Smooth muscle cell (in vitro differentiated cells): ENCODE measurements at regions not wholly inside any gene's neighbourhood (a gene's known extent, or its start where the extent isn't known, plus 50 kb on each side); places are given as distances from the start of the nearest gene placed in this dataset.

Source experiments
- DNase-seq: peaks from one replicate; lab custom pipeline; 2025; ENCODE audit not compliant: unreplicated experiment; lab: John Stamatoyannopoulos, UW
- H2AFZ ChIP-seq: fragments of 200-600 bp; sonication (generic); 2 replicates; pipeline ENCODE4 v1.6.0; 2016; ENCODE audit warnings: antibody characterized with exemption, low read depth, mild to moderate bottlenecking
- H3F3A ChIP-seq: fragments of 200-600 bp; sonication (generic); 2 replicates; pipeline ENCODE4 v1.6.0; 2017; ENCODE audit warnings: antibody characterized with exemption, low read depth
- H3K27ac ChIP-seq: fragments of 200-600 bp; sonication (generic); 2 replicates; pipeline ENCODE4 v1.5.1; 2016; ENCODE audit warnings: low read depth, mild to moderate bottlenecking
- H3K27me3 ChIP-seq: fragments of 200-600 bp; sonication (generic); 2 replicates; pipeline ENCODE4 v1.6.1; 2016; ENCODE audit warnings: low read depth, mild to moderate bottlenecking
- H3K36me3 ChIP-seq: fragments of 200-600 bp; sonication (generic); 2 replicates; pipeline ENCODE4 v1.5.1; 2016; ENCODE audit warnings: low read depth
- H3K4me1 ChIP-seq: fragments of 200-600 bp; sonication (generic); 2 replicates; pipeline ENCODE4 v1.5.1; 2016; ENCODE audit warnings: low read depth
- H3K4me2 ChIP-seq: fragments of 200-600 bp; sonication (generic); 2 replicates; pipeline ENCODE4 v1.6.0; 2016; ENCODE audit warnings: mild to moderate bottlenecking
- H3K4me3 ChIP-seq: fragments of 200-600 bp; sonication (generic); 2 replicates; pipeline ENCODE4 v1.5.1; 2016; ENCODE audit warnings: mild to moderate bottlenecking
- H3K79me2 ChIP-seq: fragments of 200-600 bp; sonication (generic); 2 replicates; pipeline ENCODE4 v1.6.0; 2016; ENCODE audit warnings: low read depth, mild to moderate bottlenecking
- H3K9ac ChIP-seq: fragments of 200-600 bp; sonication (generic); 2 replicates; pipeline ENCODE4 v1.6.0; 2016; ENCODE audit warnings: low read depth
- H3K9me3 ChIP-seq: fragments of 200-600 bp; sonication (generic); replicated peaks from 2 replicates; pipeline ENCODE4 v1.5.1; 2016; ENCODE audit warnings: low read depth
- H4K20me1 ChIP-seq: fragments of 200-600 bp; sonication (generic); 2 replicates; pipeline ENCODE4 v1.6.0; 2016; ENCODE audit warnings: low read depth
- WGBS: methylation state at CpG from one replicate; pipeline ENCODE4 v1.1.7; 2016; ENCODE audit warnings: low lambda C conversion rate; 5-methylcytosine and 5-hydroxymethylcytosine counted together
- TF ChIP-seq, protein P1 (sequence below): fragments of 200-600 bp; sonication (generic); IDR thresholded peaks from 2 replicates; pipeline ENCODE4 v1.5.1; 2017; ENCODE audit warnings: borderline replicate concordance, mild to moderate bottlenecking, antibody characterized with exemption; ENCODE audit not compliant: insufficient read depth, poor library complexity, severe bottlenecking

DNA sequence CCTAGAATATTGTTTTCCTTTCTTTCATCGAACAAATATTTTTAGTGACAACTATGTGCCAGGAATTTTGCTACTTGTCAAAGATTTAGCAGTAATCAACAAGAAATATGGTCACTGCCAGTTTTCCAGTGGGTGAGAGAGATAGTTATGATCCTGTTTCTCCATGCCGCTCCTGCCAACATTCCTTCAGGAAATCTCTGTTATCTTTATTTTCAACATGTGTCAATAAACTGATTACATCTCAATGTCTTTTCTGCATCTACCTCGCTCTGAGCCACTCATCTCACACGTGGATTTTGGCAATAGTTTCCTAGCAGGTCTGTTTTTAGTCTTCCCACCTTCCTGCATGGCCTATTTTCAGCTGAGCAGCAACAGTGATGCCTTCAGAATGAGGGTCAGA lies 650.0 kb upstream of the STXBP6 start:
- no peak overlapping the region for H3K4me3 ChIP-seq
- H4K20me1 ChIP-seq, result no peaks in the 10 kb centered on the region
- H3K36me3 ChIP-seq, result no peaks in the 10 kb centered on the region
- no peaks in the 10 kb centered on the region for H3K79me2 ChIP-seq
- H3K27me3 ChIP-seq, result no peaks in the 10 kb centered on the region
- H3K9me3 ChIP-seq, result no peaks in the 10 kb centered on the region
- DNase-seq, result no peak
- TF ChIP-seq, protein P1, sequence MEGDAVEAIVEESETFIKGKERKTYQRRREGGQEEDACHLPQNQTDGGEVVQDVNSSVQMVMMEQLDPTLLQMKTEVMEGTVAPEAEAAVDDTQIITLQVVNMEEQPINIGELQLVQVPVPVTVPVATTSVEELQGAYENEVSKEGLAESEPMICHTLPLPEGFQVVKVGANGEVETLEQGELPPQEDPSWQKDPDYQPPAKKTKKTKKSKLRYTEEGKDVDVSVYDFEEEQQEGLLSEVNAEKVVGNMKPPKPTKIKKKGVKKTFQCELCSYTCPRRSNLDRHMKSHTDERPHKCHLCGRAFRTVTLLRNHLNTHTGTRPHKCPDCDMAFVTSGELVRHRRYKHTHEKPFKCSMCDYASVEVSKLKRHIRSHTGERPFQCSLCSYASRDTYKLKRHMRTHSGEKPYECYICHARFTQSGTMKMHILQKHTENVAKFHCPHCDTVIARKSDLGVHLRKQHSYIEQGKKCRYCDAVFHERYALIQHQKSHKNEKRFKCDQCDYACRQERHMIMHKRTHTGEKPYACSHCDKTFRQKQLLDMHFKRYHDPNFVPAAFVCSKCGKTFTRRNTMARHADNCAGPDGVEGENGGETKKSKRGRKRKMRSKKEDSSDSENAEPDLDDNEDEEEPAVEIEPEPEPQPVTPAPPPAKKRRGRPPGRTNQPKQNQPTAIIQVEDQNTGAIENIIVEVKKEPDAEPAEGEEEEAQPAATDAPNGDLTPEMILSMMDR, result no peak
- H3K27ac ChIP-seq, result no peak overlapping the region
- no peak overlapping the region for H3K4me2 ChIP-seq
- H2AFZ ChIP-seq, result no peak overlapping the region
- 85% methylated on average over 4 of the region's 4 CpGs for WGBS
- H3F3A ChIP-seq, result no peaks in the 10 kb centered on the region
- H3K4me1 ChIP-seq, result no peaks in the 10 kb centered on the region
- H3K9ac ChIP-seq, result no peak overlapping the region

DNA sequence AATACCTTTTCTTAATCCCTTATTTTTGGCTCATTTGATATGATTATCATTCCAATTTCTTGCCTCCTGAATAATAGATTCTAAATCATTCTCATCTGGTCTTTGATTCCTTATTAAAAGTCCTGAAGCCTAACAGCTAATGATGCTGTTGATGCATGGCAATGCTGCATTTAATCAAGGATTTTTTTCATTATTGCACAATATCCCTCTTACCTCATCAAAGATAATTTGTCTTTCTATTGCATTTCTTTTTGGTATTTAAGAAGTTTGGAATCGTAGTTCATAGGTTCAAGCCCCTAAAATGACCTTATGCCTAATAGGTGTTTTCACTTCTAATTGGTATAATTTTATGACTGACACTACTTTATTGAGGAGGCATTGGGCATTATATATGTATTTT lies 648.2 kb upstream of the STXBP6 start:
- H3K4me3 ChIP-seq, result no peak overlapping the region
- no peak overlapping the region for H3K4me2 ChIP-seq
- H3K27ac ChIP-seq, result no peak overlapping the region
- H3K4me1 ChIP-seq, result no peaks in the 10 kb centered on the region
- no peak for DNase-seq
- H2AFZ ChIP-seq, result no peak overlapping the region
- TF ChIP-seq, protein P1, result no peak
- H4K20me1 ChIP-seq, result no peaks in the 10 kb centered on the region
- no peaks in the 10 kb centered on the region for H3K36me3 ChIP-seq
- no peaks in the 10 kb centered on the region for H3F3A ChIP-seq
- H3K9me3 ChIP-seq, result no peaks in the 10 kb centered on the region
- 82% methylated on average over 1 of the region's 1 CpG for WGBS
- no peaks in the 10 kb centered on the region for H3K27me3 ChIP-seq
- no peaks in the 10 kb centered on the region for H3K79me2 ChIP-seq
- no peak overlapping the region for H3K9ac ChIP-seq

DNA sequence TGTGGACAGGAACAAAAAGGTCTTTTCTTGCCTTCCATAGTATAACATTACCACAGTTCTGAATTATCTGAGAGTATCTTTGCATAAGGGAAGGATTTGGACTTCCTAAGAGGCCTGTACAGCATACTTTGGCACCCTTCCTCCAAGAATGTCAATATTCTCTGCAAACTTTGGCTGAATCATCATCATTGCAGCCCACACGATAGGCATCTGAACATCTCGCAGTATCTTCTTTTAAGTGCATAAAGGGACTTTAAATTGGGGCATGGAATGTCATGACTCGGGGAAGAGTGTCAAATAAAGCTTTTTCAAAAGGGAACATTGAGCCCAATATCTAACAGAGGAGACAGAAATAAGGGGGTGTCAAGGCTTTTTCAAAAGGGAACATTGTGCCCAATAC lies 646.2 kb upstream of the STXBP6 start:
- TF ChIP-seq, protein P1, result no peak
- Histone ChIP-seq H2AFZ (no peak overlapping the region), H3K27ac (no peak overlapping the region), H3K9me3 (no peaks in the 10 kb centered on the region), H3K4me1 (no peaks in the 10 kb centered on the region), H4K20me1 (no peaks in the 10 kb centered on the region), H3K9ac (no peak overlapping the region), H3K36me3 (no peaks in the 10 kb centered on the region), H3K4me3 (no peak overlapping the region), H3K79me2 (no peaks in the 10 kb centered on the region), H3K4me2 (no peak overlapping the region), H3K27me3 (no peaks in the 10 kb centered on the region), H3F3A (no peaks in the 10 kb centered on the region)
- 50% methylated on average over 3 of the region's 3 CpGs for WGBS
- DNase-seq, result no peak

DNA sequence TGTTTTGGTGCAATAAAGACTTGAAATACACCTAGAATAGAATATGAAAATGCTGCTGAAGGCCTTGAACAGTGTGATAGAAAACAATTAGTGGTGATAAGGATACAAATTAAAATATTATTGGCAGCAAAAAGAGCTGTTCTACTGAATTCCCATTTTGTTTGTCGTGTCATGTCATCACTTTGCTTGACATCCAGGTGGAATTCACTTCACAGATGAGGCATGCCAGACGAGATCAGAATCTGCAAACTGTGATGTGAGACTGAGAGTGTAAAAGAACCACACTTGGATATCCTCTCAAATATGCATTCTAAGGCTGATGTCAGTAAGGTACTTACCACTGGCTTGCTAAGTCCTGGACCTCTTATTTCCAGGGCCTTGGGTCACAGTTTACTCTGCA lies 635.1 kb upstream of the STXBP6 start:
- TF ChIP-seq, protein P1, result no peak
- WGBS, result 68% methylated on average over 2 of the region's 2 CpGs
- H3K4me2 ChIP-seq, result no peak overlapping the region
- no peaks in the 10 kb centered on the region for H3F3A ChIP-seq
- no peak for DNase-seq
- no peak overlapping the region for H3K9ac ChIP-seq
- H3K9me3 ChIP-seq, result no peaks in the 10 kb centered on the region
- H3K27ac ChIP-seq, result no peak overlapping the region
- no peaks in the 10 kb centered on the region for H3K4me1 ChIP-seq
- no peak overlapping the region for H3K4me3 ChIP-seq
- H3K36me3 ChIP-seq, result no peaks in the 10 kb centered on the region
- H3K27me3 ChIP-seq, result no peaks in the 10 kb centered on the region
- no peaks in the 10 kb centered on the region for H4K20me1 ChIP-seq
- H2AFZ ChIP-seq, result no peak overlapping the region
- H3K79me2 ChIP-seq, result no peaks in the 10 kb centered on the region
